ENCODE measurements at regions not wholly inside any gene's neighbourhood (a gene's known extent, or its start where the extent isn't known, plus 50 kb on each side); places are given as distances from the start of the nearest gene placed in this dataset.

DNA sequence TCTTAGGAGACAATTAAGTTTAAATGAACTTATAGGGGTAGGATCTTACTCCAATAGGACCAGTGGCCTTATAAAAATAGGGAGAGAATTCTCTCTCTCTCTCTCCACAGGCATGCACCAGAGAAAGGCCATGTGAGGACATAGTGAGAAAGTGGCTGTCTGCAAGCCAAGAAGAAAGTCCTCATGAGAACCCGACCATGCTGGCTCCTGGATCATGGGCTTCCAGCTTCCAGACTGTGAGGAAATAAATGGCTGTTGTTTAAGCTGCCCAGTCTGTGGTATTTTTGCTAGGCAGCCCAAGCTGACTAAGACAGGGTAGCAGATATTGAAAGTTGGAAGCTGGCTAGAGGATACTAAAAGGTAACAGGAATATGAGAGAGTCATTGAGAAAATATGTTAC, 454.0 kb downstream of the NBAS start:
- BruUV-seq (replicated peaks): no TSS peak
- no peak for DNase-seq

DNA sequence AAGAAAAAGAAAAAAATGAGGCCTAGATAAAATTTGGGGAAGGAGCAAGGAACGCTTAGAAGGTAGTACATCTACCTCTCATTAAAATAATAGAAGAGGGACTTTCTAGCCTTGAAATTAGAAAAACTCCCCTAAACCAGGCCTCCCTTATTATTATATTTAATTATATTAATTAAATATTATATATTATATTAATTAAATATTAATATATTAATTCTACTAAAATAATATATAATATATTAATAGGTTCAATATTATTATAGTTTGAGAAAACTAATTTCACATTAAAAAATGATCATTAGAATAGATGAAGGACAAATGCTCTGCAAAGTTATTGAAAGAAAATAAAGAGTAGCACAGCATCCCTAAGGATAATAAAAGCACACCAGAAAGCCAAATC, 449.4 kb downstream of the NBAS start:
- no peaks in the 10 kb centered on the region for H3K27me3 ChIP-seq (ENCODE audit: low read length)
- TF ChIP-seq, protein P1, sequence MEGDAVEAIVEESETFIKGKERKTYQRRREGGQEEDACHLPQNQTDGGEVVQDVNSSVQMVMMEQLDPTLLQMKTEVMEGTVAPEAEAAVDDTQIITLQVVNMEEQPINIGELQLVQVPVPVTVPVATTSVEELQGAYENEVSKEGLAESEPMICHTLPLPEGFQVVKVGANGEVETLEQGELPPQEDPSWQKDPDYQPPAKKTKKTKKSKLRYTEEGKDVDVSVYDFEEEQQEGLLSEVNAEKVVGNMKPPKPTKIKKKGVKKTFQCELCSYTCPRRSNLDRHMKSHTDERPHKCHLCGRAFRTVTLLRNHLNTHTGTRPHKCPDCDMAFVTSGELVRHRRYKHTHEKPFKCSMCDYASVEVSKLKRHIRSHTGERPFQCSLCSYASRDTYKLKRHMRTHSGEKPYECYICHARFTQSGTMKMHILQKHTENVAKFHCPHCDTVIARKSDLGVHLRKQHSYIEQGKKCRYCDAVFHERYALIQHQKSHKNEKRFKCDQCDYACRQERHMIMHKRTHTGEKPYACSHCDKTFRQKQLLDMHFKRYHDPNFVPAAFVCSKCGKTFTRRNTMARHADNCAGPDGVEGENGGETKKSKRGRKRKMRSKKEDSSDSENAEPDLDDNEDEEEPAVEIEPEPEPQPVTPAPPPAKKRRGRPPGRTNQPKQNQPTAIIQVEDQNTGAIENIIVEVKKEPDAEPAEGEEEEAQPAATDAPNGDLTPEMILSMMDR (conservative IDR thresholded peaks at IDR 0.05; ENCODE audit: low read depth, low read length): no peak
- no peak for TF ChIP-seq EZH2phosphoT487 (IDR thresholded peaks at IDR 0.05; ENCODE audit: borderline replicate concordance, low read length)
- no peak for TF ChIP-seq EZH2 (IDR thresholded peaks at IDR 0.05; ENCODE audit: low read length, unreplicated experiment)
- H3F3A ChIP-seq (ENCODE audit: low read length, unreplicated experiment): no peaks in the 10 kb centered on the region
- no peak overlapping the region for H3K27ac ChIP-seq (ENCODE audit: low read length)
- H3K4me3 ChIP-seq (ENCODE audit: low read length): no peak overlapping the region
- ATAC-seq (no peak), DNase-seq (no peak)
- no TSS peak for BruUV-seq (replicated peaks)
- H2AFZ ChIP-seq (ENCODE audit: low read length): no peak overlapping the region
- H4K20me1 ChIP-seq (ENCODE audit: low read length): no peaks in the 10 kb centered on the region
- H3K4me1 ChIP-seq (ENCODE audit: insufficient read depth, low read length): no peaks in the 10 kb centered on the region
- peaks cover 3% of the 10 kb centered on the region; the same call in 1 of the 2 replicates for H3K36me3 ChIP-seq (ENCODE audit: low read depth, low read length)
- POLR2A ChIA-PET (ENCODE audit: unreplicated experiment): no interaction called here
- no peak overlapping the region for H3K4me2 ChIP-seq (ENCODE audit: low read length)
- H3K9me2 ChIP-seq (replicated peaks; ENCODE audit: low read length): no peaks in the 10 kb centered on the region
- no peak overlapping the region for H3K9ac ChIP-seq (ENCODE audit: low read length)
- CTCF ChIA-PET: no interaction called here
- H3K9me3 ChIP-seq (ENCODE audit: low read length): peaks cover 17% of the 10 kb centered on the region; the same call in 1 of the 2 replicates
- intact Hi-C loops (cut with micrococcal nuclease): no loop called here
- H3K79me2 ChIP-seq (ENCODE audit: low read length): no peaks in the 10 kb centered on the region

More for the DNA sequence above, 454.0 kb downstream of the NBAS start:
- no peaks in the 10 kb centered on the region for H3K27me3 ChIP-seq (ENCODE audit: low read length)
- no peaks in the 10 kb centered on the region for H3K9me2 ChIP-seq (replicated peaks; ENCODE audit: low read length)
- ChIA-PET CTCF (no interaction called here), POLR2A (ENCODE audit: unreplicated experiment) (no interaction called here)
- H3K27ac ChIP-seq (ENCODE audit: low read length): no peak overlapping the region
- no peaks in the 10 kb centered on the region for H4K20me1 ChIP-seq (ENCODE audit: low read length)
- H3K36me3 ChIP-seq (ENCODE audit: low read depth, low read length): peaks cover 3% of the 10 kb centered on the region; the same call in 1 of the 2 replicates
- TF ChIP-seq EZH2phosphoT487 (IDR thresholded peaks at IDR 0.05; ENCODE audit: borderline replicate concordance, low read length): no peak
- H3K9ac ChIP-seq (ENCODE audit: low read length): no peak overlapping the region
- H3F3A ChIP-seq (ENCODE audit: low read length, unreplicated experiment): no peaks in the 10 kb centered on the region
- H2AFZ ChIP-seq (ENCODE audit: low read length): no peak overlapping the region
- H3K9me3 ChIP-seq (ENCODE audit: low read length): 0 out of 2 replicates have a peak, but pooled peaks cover 8% of the 10 kb centered on the region
- no peak overlapping the region for H3K4me2 ChIP-seq (ENCODE audit: low read length)
- no peak for ATAC-seq
- no peaks in the 10 kb centered on the region for H3K79me2 ChIP-seq (ENCODE audit: low read length)
- no peak overlapping the region for H3K4me3 ChIP-seq (ENCODE audit: low read length)
- intact Hi-C loops (cut with micrococcal nuclease): no loop called here
- no peaks in the 10 kb centered on the region for H3K4me1 ChIP-seq (ENCODE audit: insufficient read depth, low read length)

DNA sequence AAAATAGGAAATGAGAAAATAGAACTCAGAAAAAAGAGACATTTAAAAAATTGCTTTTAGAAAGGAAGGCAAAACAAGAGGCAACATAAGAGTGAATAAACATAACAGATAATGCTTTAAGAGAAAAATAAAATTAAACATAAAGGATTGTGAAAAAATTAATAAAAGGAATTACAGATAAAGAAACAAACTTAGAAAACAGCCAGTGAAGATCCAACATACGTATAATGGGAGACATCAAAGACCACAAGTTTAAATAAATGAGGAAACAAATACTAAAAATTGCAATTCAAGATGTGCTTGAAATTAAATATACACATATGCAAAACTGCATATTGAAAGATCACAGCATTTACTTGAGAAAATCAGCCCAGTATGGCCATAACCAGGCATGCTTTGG, 448.9 kb downstream of the NBAS start:
- Histone ChIP-seq H3K4me1 (ENCODE audit: insufficient read depth, low read length) (no peaks in the 10 kb centered on the region), H3K79me2 (ENCODE audit: low read length) (no peaks in the 10 kb centered on the region), H3K4me3 (ENCODE audit: low read length) (no peak overlapping the region), H2AFZ (ENCODE audit: low read length) (no peak overlapping the region), H3K9me3 (ENCODE audit: low read length) (peaks cover 17% of the 10 kb centered on the region; the same call in 1 of the 2 replicates), H3K9ac (ENCODE audit: low read length) (no peak overlapping the region), H3K4me2 (ENCODE audit: low read length) (no peak overlapping the region), H3K36me3 (ENCODE audit: low read depth, low read length) (peaks cover 3% of the 10 kb centered on the region; the same call in 1 of the 2 replicates), H3F3A (ENCODE audit: low read length, unreplicated experiment) (no peaks in the 10 kb centered on the region), H3K27me3 (ENCODE audit: low read length) (no peaks in the 10 kb centered on the region), H3K27ac (ENCODE audit: low read length) (no peak overlapping the region), H3K9me2 (replicated peaks; ENCODE audit: low read length) (no peaks in the 10 kb centered on the region), H4K20me1 (ENCODE audit: low read length) (no peaks in the 10 kb centered on the region)
- TF ChIP-seq EZH2phosphoT487 (IDR thresholded peaks at IDR 0.05; ENCODE audit: borderline replicate concordance, low read length): no peak
- TF ChIP-seq, protein P1 (conservative IDR thresholded peaks at IDR 0.05; ENCODE audit: low read depth, low read length): no peak
- TF ChIP-seq EZH2 (IDR thresholded peaks at IDR 0.05; ENCODE audit: low read length, unreplicated experiment): no peak
- no peak for ATAC-seq
- ChIA-PET POLR2A (ENCODE audit: unreplicated experiment) (no interaction called here), CTCF (no interaction called here)
- no TSS peak for BruUV-seq (replicated peaks)
- peak; percentile 15 for DNase-seq
- intact Hi-C loops (cut with micrococcal nuclease): no loop called here

All from PC-3 (cell line).